Tibial nerve (tissue), 4 donors: ENCODE measurements at regions not wholly inside any gene's neighbourhood (a gene's known extent, or its start where the extent isn't known, plus 50 kb on each side); places are given as distances from the start of the nearest gene placed in this dataset.

Experiments
- DNase-seq, 2 donors: peaks; one replicate each; pipeline ENCODE4 v3.0.0-alpha.2; 2019; ENCODE audit warnings: low spot score in 2 of 2
- H3K27ac ChIP-seq, 4 donors: fragments of 200-600 bp; sonication (generic) in 3 of 4; one replicate each; pipeline ENCODE4 v1.5.1; 2017 to 2019; ENCODE audit warnings: mild to moderate bottlenecking in 1 of 4
- H3K27me3 ChIP-seq, 2 donors: fragments of 200-600 bp; sonication (generic) in 1 of 2; one replicate each; pipeline versions ENCODE4 v1.5.1 to v1.6.0; 2017 to 2019
- H3K36me3 ChIP-seq, 3 donors: fragments of 200-600 bp; sonication (generic); one replicate each; pipeline ENCODE4 v1.5.1; 2018 to 2019
- H3K4me1 ChIP-seq, 4 donors: fragments of 200-600 bp; sonication (generic) in 3 of 4; one replicate each; pipeline ENCODE4 v1.5.1; 2017 to 2019
- H3K4me3 ChIP-seq, 4 donors: fragments of 200-600 bp; sonication (generic) in 3 of 4; one replicate each; pipeline ENCODE4 v1.5.1; 2017 to 2019; ENCODE audit warnings: mild to moderate bottlenecking in 1 of 4, moderate library complexity in 1 of 4
- H3K9me3 ChIP-seq, 4 donors: fragments of 200-600 bp; sonication (generic) in 3 of 4; one replicate each; pipeline ENCODE4 v1.5.1; 2017 to 2019
- EP300 ChIP-seq, 2 donors: sonication (generic); formaldehyde crosslinking; IDR thresholded peaks; one replicate each; pipeline ENCODE4 v1.6.1; 2017; ENCODE audit warnings: antibody characterized with exemption in 2 of 2, mild to moderate bottlenecking in 1 of 2
- POLR2A ChIP-seq, 2 donors: fragments of 450-650 bp; IDR thresholded peaks; one replicate each; pipeline ENCODE4 v1.6.1; 2017; ENCODE audit warnings: antibody characterized with exemption in 2 of 2, mild to moderate bottlenecking in 2 of 2, moderate library complexity in 2 of 2
- WGBS, 2 donors: methylation state at CpG; one replicate each; pipeline ENCODE4 v1.1.5; 2018; 5-methylcytosine and 5-hydroxymethylcytosine counted together
- TF ChIP-seq, protein P1 (sequence below), 5 experiments: fragments of 200-600 bp in 3 of 5; fragments of 450-650 bp in 2 of 5; sonication (generic) in 3 of 5; IDR thresholded peaks; one replicate each; pipeline ENCODE4 v1.5.1; 2016 to 2019; ENCODE audit warnings: antibody characterized with exemption in 5 of 5, mild to moderate bottlenecking in 3 of 5, moderate library complexity in 2 of 5

- Histone ChIP-seq H3K9me3 (no peaks in the 10 kb centered on the region), H3K4me1 (no peaks in the 10 kb centered on the region), H3K4me3 (no peak overlapping the region), H3K36me3 (no peaks in the 10 kb centered on the region), H3K27me3 (no peaks in the 10 kb centered on the region), H3K27ac (no peak overlapping the region)
- 22 to 35% methylated on average over 1 of the region's 1 CpG for WGBS, 2 donors
- TF ChIP-seq POLR2A (IDR thresholded peaks at IDR 0.05): no peak
- TF ChIP-seq EP300 (IDR thresholded peaks at IDR 0.05): no peak
- TF ChIP-seq, protein P1, sequence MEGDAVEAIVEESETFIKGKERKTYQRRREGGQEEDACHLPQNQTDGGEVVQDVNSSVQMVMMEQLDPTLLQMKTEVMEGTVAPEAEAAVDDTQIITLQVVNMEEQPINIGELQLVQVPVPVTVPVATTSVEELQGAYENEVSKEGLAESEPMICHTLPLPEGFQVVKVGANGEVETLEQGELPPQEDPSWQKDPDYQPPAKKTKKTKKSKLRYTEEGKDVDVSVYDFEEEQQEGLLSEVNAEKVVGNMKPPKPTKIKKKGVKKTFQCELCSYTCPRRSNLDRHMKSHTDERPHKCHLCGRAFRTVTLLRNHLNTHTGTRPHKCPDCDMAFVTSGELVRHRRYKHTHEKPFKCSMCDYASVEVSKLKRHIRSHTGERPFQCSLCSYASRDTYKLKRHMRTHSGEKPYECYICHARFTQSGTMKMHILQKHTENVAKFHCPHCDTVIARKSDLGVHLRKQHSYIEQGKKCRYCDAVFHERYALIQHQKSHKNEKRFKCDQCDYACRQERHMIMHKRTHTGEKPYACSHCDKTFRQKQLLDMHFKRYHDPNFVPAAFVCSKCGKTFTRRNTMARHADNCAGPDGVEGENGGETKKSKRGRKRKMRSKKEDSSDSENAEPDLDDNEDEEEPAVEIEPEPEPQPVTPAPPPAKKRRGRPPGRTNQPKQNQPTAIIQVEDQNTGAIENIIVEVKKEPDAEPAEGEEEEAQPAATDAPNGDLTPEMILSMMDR (IDR thresholded peaks at IDR 0.05): no peak
- no peak for DNase-seq
These were observed 982.1 kb downstream of the DTWD2 start for GRCh38 chr5:118006219-118006618.

DNA sequence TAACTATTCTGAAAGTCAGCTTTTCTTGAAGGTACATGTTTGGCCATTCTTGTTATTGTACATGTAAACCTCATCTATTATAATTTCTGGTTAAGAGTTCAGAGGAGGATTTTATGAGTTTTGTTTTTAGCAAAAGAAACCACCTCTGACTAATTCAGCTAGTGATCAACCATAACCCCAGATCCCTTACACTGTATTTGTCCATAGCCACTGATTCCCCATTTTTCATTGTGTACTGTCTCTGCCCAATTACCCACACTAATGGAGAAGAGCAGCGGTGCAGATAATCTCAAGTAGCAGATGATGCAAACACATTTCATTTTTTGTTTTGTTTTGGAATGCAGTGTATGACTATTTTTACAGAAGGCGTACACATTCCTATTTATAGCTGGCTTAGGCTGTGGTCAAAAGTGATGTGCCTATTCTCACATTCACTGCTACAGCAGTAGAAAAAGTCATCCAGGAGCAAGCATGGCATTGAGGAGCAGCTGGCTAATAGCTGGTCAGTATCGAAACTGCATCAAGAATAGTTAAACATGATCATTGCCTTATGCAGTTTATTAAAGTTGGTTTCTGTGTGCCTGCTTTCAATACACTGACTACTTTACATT lies 988.3 kb downstream of the DTWD2 start:
- TF ChIP-seq EP300 (IDR thresholded peaks at IDR 0.05) (no peak), POLR2A (IDR thresholded peaks at IDR 0.05) (no peak)
- TF ChIP-seq, protein P1 (IDR thresholded peaks at IDR 0.05): no peak
- Histone ChIP-seq H3K4me1 (no peaks in the 10 kb centered on the region), H3K27ac (no peak overlapping the region), H3K9me3 (no peaks in the 10 kb centered on the region), H3K27me3 (no peaks in the 10 kb centered on the region), H3K4me3 (no peak overlapping the region), H3K36me3 (no peaks in the 10 kb centered on the region)
- WGBS, 2 donors: 61 to 64% methylated on average over 3 of the region's 3 CpGs
- no peak for DNase-seq

DNA sequence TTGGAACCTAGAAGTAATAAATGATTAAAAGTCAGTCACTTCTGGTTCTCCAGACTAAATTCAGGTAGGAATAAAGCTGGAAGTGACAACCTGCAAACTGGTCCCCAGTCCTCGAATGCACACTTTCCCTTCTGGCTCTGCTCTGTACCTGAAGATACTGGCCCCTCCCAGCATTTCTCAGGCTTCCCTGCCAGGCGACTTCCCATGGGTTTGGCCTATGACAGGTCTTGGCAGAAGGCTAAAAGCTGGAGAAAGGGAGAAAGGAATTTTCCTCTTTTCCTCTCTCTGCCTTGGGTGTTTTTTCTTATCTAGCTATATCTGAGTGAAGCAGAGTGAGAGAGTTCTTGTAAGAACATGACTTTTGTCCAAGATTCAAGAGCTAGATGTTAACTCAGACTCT lies 1005.7 kb downstream of the DTWD2 start:
- Histone ChIP-seq H3K4me1 (no peaks in the 10 kb centered on the region), H3K36me3 (no peaks in the 10 kb centered on the region), H3K9me3 (no peaks in the 10 kb centered on the region), H3K27me3 (no peaks in the 10 kb centered on the region), H3K4me3 (no peak overlapping the region), H3K27ac (no peak overlapping the region)
- TF ChIP-seq EP300 (IDR thresholded peaks at IDR 0.05) (no peak), POLR2A (IDR thresholded peaks at IDR 0.05) (no peak)
- TF ChIP-seq, protein P1 (IDR thresholded peaks at IDR 0.05): no peak
- DNase-seq: no peak
- WGBS, 2 donors: 59 to 71% methylated on average over 2 of the region's 2 CpGs

DNA sequence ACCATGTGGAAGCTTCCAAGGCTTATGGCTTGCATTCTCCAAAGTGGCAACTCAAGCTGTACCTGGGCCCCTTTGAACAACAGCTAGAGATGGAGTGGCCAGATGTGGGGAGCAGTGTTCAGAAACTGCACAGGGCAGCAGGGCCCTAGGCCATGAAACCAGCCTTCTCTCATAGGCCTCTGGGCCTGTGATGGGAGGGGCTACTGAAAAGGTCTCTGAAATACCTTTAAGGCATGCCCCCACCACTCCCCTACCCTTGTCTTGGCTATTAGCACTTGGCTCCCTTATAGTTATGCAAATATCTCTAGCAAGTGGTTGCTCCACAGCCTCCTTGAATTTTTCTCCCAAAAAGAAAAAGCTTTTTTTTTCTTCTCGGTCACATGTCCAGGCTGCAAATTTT lies 1014.6 kb downstream of the DTWD2 start:
- 98 to 100% methylated on average over 1 of the region's 1 CpG for WGBS, 2 donors
- H3K36me3 ChIP-seq: no peaks in the 10 kb centered on the region
- TF ChIP-seq POLR2A (IDR thresholded peaks at IDR 0.05) (no peak), EP300 (IDR thresholded peaks at IDR 0.05) (no peak)
- TF ChIP-seq, protein P1 (IDR thresholded peaks at IDR 0.05): no peak
- DNase-seq: no peak
- no peaks in the 10 kb centered on the region for H3K27me3 ChIP-seq
- no peaks in the 10 kb centered on the region for H3K4me1 ChIP-seq
- H3K9me3 ChIP-seq: no peaks in the 10 kb centered on the region
- no peak overlapping the region for H3K4me3 ChIP-seq
- H3K27ac ChIP-seq: no peak overlapping the region

DNA sequence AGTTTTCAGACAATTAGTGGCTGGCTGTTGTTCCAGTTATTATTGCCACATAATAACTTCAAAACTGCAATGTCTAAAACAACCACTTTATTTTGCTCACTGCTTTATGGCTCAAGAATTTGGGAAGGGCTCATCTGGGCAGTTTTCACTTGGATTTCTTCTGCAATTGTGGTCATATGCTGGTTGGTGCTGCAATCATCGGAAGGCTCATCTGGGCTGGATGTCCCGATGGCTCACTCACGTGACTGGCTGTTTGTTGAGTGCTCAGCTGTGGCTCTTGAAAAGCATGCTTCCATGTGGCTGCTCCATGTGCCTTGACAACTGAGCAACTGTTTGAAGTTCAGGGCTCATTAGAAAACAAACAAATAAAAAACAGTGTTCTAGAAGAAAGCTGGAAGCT lies 1032.5 kb downstream of the DTWD2 start:
- Histone ChIP-seq H3K4me3 (no peak overlapping the region), H3K9me3 (no peaks in the 10 kb centered on the region), H3K36me3 (no peaks in the 10 kb centered on the region), H3K27ac (no peak overlapping the region), H3K27me3 (no peaks in the 10 kb centered on the region), H3K4me1 (no peaks in the 10 kb centered on the region)
- 89 to 91% methylated on average over 3 of the region's 3 CpGs for WGBS, 2 donors
- TF ChIP-seq POLR2A (IDR thresholded peaks at IDR 0.05) (no peak), EP300 (IDR thresholded peaks at IDR 0.05) (no peak)
- no peak for DNase-seq

DNA sequence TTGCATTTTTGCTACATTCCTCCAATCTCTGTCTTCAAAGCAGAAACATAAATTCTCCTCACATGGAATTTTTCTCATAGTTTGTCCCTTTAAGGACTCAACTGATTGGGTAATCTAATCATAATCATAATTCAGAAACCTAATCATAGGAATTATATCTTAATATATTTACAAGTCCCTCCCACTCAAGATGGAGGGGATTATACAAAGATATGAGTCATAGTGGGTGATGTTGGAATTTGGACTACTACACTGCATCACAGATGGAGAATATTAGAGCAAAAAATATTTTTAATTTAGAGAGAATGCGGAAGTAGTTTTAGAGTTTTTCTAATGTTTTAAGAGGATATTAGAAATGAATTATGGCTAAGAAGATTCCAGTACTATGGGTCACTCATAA lies 1034.0 kb downstream of the DTWD2 start:
- H3K27me3 ChIP-seq: no peaks in the 10 kb centered on the region
- TF ChIP-seq POLR2A (IDR thresholded peaks at IDR 0.05) (no peak), EP300 (IDR thresholded peaks at IDR 0.05) (no peak)
- TF ChIP-seq, protein P1 (IDR thresholded peaks at IDR 0.05): no peak
- 70 to 74% methylated on average over 1 of the region's 1 CpG for WGBS, 2 donors
- no peaks in the 10 kb centered on the region for H3K4me1 ChIP-seq
- no peak for DNase-seq
- no peaks in the 10 kb centered on the region for H3K9me3 ChIP-seq
- H3K4me3 ChIP-seq: no peak overlapping the region
- H3K36me3 ChIP-seq: no peaks in the 10 kb centered on the region
- no peak overlapping the region for H3K27ac ChIP-seq
